Small intestine (tissue), 7 donors: ENCODE measurements at regions not wholly inside any gene's neighbourhood (a gene's known extent, or its start where the extent isn't known, plus 50 kb on each side); places are given as distances from the start of the nearest gene placed in this dataset.

Experiments
- DNase-seq, 2 donors: peaks; one replicate each; pipeline versions ENCODE4 v3.0.0 to v3.0.0-alpha.2; 2013
- FAIRE-seq: peaks from 2 replicates; lab custom pipeline; 2012; peaks lifted over from hg19 to GRCh38; lab: Jason Lieb, UNC
- H3K27ac ChIP-seq, 3 donors: one replicate each; pipeline ENCODE4 v1.5.1; 2013; ENCODE audit warnings: low read length in 2 of 3, mild to moderate bottlenecking in 2 of 3, control low read depth in 1 of 3, inconsistent platforms in 1 of 3, low read depth in 1 of 3, moderate library complexity in 1 of 3
- H3K27me3 ChIP-seq, 3 donors: one replicate each; pipeline ENCODE4 v1.6.1; 2013; ENCODE audit warnings: low read length in 3 of 3, inconsistent platforms in 1 of 3; ENCODE audit not compliant: control insufficient read depth in 3 of 3, insufficient read depth in 3 of 3
- H3K36me3 ChIP-seq, 3 donors: one replicate each; pipeline ENCODE4 v1.6.1; 2013; ENCODE audit warnings: low read length in 3 of 3, inconsistent platforms in 1 of 3, low read depth in 1 of 3, mild to moderate bottlenecking in 1 of 3, moderate library complexity in 1 of 3; ENCODE audit not compliant: control insufficient read depth in 3 of 3, insufficient read depth in 2 of 3
- H3K4me1 ChIP-seq, 3 donors: one replicate each; pipeline ENCODE4 v1.6.1; 2013; ENCODE audit warnings: low read length in 2 of 3, inconsistent platforms in 1 of 3, low read depth in 1 of 3, mild to moderate bottlenecking in 1 of 3, moderate library complexity in 1 of 3; ENCODE audit not compliant: control insufficient read depth in 3 of 3, insufficient read depth in 2 of 3
- H3K4me3 ChIP-seq, 3 donors: one replicate each; pipeline ENCODE4 v1.5.1; 2013; ENCODE audit warnings: low read length in 3 of 3, control low read depth in 1 of 3, inconsistent platforms in 1 of 3, low read depth in 1 of 3, mild to moderate bottlenecking in 1 of 3, moderate library complexity in 1 of 3
- H3K9me3 ChIP-seq, 2 donors: one replicate each; pipeline ENCODE4 v1.6.1; 2013; ENCODE audit warnings: low read depth in 1 of 2, low read length in 1 of 2; ENCODE audit not compliant: control insufficient read depth in 2 of 2, insufficient read depth in 1 of 2
- WGBS, 3 donors: extraction: QIAGEN DNeasy Blood & Tissue Kit; methylation state at CpG; one replicate each; pipeline ENCODE4 v1.1.7; 2013; 5-methylcytosine and 5-hydroxymethylcytosine counted together
- donor health status: healthy with polysubstance abuse.
- donor health status: control.
- donor health status: control.
- donor health status: Bipolar disorder and iron deficiency.
- donor health status: healthy.

DNA sequence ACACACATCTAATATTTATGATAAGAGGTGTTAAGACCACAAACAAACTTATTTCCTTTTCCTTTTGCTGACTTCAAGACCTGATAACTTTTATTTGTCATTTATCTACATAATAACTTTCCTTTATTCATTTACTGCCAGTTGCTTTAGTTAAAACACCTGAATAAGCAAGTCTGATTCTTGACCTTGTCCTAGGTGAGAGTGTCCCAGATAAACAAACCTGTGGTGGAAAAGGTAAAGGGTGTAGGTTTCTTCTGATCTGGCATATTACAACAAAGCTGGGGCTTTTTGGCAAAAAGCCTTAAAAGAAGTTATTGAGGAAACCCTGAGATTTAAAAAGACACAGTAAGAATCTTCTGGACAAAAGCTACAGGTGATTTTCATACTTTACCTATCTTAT, 191.5 kb downstream of the ZBBX start:
- no peak overlapping the region for H3K4me3 ChIP-seq
- DNase-seq: no peak
- FAIRE-seq: no peak
- H3K27ac ChIP-seq: no peak overlapping the region
- no peaks in the 10 kb centered on the region for H3K27me3 ChIP-seq
- H3K4me1 ChIP-seq: no peaks in the 10 kb centered on the region
- H3K36me3 ChIP-seq: no peaks in the 10 kb centered on the region
- peaks cover 0 to 5% of the 10 kb centered on the region in 2 donors for H3K9me3 ChIP-seq

DNA sequence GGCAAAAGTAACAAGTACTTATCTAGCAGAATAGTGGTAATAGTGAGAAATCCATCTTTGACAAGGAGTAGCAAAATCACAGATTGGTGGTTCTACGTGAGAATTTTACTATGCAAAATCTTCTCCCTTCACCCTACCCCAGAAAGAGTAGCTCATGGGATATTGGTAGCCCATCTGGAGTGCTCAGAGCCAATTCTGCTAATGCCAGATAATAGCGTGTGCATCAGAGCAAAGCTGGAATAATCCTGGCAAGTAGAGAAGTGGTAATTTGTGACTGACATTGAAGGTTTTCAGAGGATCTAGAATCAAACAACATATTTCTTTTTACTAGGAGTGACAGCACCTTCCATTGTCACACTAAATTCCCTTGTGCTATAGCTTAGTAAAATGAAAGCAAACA, 192.9 kb downstream of the ZBBX start:
- Histone ChIP-seq H3K27ac (no peak overlapping the region), H3K4me3 (no peak overlapping the region), H3K36me3 (no peaks in the 10 kb centered on the region), H3K27me3 (no peaks in the 10 kb centered on the region), H3K9me3 (no peaks in the 10 kb centered on the region), H3K4me1 (no peaks in the 10 kb centered on the region)
- FAIRE-seq (no peak), DNase-seq (no peak)
- 83 to 87% (median 84%) methylated on average over 2 of the region's 2 CpGs for WGBS, 3 donors

DNA sequence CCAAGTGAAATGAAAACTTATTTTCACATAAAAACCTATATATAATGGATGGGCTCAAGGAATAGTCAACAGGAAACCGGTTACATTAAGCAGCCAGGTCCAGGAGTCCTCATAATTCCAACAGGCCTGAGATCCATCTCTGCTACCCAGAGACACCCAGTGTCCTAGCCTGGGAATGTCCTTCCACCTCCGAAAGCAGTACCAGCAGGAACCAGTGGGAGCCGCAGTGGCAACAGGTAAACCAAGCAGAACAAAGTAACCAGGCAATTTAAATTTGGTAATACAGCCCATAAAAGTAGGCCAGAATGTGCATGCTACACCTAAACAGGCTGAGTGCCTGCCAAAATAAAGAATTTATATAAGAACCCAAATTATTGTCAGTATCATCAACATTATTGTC, 195.6 kb downstream of the ZBBX start:
- FAIRE-seq (no peak), DNase-seq (peak in 1 of 2 donors; percentile 2)
- no peaks in the 10 kb centered on the region for H3K36me3 ChIP-seq
- no peak overlapping the region for H3K4me3 ChIP-seq
- H3K27ac ChIP-seq: no peak overlapping the region
- WGBS, 3 donors: 74 to 86% (median 80%) methylated on average over 3 of the region's 3 CpGs
- H3K27me3 ChIP-seq: no peaks in the 10 kb centered on the region
- H3K9me3 ChIP-seq: no peaks in the 10 kb centered on the region
- no peaks in the 10 kb centered on the region for H3K4me1 ChIP-seq

DNA sequence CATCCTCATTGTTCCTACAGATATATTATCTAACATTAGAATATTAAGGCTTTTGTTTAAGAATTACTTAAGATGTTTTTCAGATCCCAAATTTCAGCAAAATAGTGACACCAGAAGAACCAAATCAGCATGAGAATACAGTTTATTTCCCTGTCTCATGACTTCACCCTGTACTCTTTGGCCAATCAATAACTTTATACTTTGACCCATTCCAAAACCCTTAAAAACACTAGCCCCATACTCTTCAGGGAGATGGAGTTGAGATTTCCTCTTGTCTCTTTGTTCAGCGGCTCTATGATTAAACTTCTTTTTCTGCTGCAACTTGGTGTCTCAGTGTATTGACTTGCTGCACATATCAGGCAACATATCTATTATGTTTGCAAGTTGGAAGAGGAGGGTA, 207.7 kb downstream of the ZBBX start:
- FAIRE-seq (no peak), DNase-seq (no peak)
- no peaks in the 10 kb centered on the region for H3K36me3 ChIP-seq
- H3K27ac ChIP-seq: no peak overlapping the region
- H3K9me3 ChIP-seq: peaks cover 0 to 6% of the 10 kb centered on the region in 2 donors
- no peaks in the 10 kb centered on the region for H3K4me1 ChIP-seq
- no peak overlapping the region for H3K4me3 ChIP-seq
- H3K27me3 ChIP-seq: no peaks in the 10 kb centered on the region
- 77 to 97% (median 89%) methylated on average over 1 of the region's 1 CpG for WGBS, 3 donors

DNA sequence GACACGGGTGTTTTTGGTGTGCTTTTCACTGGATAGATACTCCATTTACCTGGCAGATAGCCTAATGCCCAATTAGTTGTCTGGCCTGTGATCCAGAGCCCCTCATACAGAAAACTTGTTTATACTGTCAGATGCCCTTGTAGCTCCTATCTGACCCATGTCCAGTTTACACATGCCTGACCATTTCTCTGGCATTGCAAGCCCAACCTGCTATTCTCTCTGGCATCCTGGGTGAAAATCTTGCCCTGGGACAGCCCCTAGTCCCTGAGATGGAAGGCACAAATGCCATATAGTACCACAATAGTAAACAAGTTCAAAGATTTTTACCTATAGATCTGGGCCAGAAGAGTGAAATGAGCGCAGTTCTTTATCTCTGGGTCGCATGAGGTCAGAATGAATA, 212.6 kb downstream of the ZBBX start:
- Histone ChIP-seq H3K4me1 (no peaks in the 10 kb centered on the region), H3K36me3 (no peaks in the 10 kb centered on the region), H3K27ac (no peak overlapping the region), H3K4me3 (no peak overlapping the region), H3K9me3 (no peaks in the 10 kb centered on the region), H3K27me3 (no peaks in the 10 kb centered on the region)
- DNase-seq (no peak), FAIRE-seq (no peak)
- 72 to 87% (median 81%) methylated on average over 3 of the region's 3 CpGs for WGBS, 3 donors

DNA sequence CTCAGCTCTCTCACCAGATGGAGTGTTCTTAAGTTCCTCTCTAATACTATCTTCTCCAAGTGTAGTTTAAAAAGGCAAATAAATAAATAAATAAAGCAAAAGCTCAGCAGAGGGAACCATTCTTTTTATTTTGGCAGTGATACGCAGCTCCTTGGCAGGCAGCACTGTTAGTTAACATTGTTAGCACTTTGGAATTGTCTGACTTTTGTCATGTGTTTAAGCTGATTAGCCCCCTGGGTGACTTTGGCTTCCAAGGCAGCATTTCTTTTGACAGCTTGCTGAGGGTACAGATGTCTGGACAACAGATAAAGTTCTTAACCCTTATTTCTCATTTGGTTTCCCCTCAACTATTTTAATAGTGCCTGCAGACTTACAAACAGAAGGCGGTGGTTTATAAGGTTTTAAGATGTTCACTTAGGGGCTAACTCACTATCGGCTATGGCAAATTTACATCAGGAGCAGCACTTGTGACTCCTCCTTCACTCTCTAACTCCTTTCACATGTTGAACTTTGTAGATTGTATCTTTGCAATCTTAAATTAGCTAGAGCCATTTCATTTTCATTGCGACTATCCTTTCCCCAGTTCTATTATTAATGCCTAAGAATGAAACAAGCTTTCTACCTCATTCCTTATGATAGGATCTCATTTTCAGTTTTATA, 213.4 kb downstream of the ZBBX start:
- H3K27ac ChIP-seq: no peak overlapping the region
- no peaks in the 10 kb centered on the region for H3K4me1 ChIP-seq
- no peaks in the 10 kb centered on the region for H3K9me3 ChIP-seq
- no peaks in the 10 kb centered on the region for H3K36me3 ChIP-seq
- 66 to 86% (median 84%) methylated on average over 4 of the region's 4 CpGs for WGBS, 3 donors
- H3K27me3 ChIP-seq: no peaks in the 10 kb centered on the region
- no peak overlapping the region for H3K4me3 ChIP-seq
- DNase-seq: no peak
- FAIRE-seq: no peak

DNA sequence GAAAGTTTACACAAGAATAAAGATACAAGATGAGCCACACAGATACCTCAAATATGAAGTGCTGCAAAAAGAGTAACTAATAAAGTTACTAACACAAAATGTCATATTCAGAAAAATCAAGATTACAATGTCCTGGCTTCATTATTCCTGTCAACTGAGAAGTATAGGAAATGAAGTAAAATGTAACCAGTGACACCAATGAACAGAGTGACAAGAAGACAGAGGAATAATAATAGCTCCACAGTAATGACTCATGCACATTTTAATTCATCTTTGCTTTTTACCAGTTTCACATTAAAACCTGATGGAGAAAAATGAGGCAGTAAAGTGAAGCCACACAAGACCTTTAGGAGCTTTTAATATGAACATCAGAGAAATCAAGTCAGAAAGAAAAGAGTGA, 214.1 kb downstream of the ZBBX start:
- FAIRE-seq: no peak
- H3K27ac ChIP-seq: no peak overlapping the region
- no peak overlapping the region for H3K4me3 ChIP-seq
- H3K9me3 ChIP-seq: no peaks in the 10 kb centered on the region
- H3K4me1 ChIP-seq: no peaks in the 10 kb centered on the region
- no peaks in the 10 kb centered on the region for H3K27me3 ChIP-seq
- DNase-seq: no peak
- no peaks in the 10 kb centered on the region for H3K36me3 ChIP-seq

DNA sequence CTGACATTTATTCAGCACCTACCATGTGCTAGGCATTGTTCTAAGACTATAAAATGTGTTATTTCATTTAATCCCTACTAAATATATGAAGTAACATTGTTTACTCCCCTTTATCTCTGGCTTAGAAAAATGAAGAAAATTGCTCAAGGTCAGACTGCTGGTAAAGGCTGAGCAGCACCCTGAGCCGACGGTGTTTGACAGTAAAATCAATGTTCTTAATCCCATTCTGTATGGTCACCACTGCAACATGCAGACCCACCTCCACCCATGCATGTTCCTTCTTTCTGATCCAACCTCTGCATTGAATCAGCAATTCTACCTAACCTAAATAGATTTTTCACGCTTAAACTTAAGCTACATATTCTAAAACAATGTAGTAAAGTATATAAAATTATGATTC, 216.5 kb downstream of the ZBBX start:
- no peak overlapping the region for H3K4me3 ChIP-seq
- DNase-seq (no peak), FAIRE-seq (no peak)
- H3K9me3 ChIP-seq: no peaks in the 10 kb centered on the region
- no peaks in the 10 kb centered on the region for H3K4me1 ChIP-seq
- 65 to 83% (median 75%) methylated on average over 3 of the region's 3 CpGs for WGBS, 3 donors
- H3K27ac ChIP-seq: no peak overlapping the region
- no peaks in the 10 kb centered on the region for H3K36me3 ChIP-seq
- no peaks in the 10 kb centered on the region for H3K27me3 ChIP-seq

DNA sequence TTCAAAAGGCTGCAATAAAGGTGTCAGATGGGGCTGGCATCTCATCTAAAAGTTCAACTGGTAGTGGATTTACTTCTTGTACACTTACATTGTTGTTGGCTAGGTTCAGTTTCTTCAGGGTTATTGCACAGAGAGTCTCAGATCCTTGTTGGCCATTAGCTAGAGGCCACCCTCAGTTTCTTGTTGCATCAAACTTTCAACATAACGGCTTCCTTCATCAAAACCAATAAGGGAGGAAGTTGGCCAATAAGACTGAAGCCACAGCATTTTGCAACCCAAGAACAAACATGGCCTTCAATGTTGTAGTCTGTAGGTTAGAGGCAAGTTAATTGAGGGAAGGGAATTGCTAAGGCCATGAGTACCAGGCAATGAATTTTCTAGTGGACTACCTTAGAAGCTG, 218.0 kb downstream of the ZBBX start:
- Histone ChIP-seq H3K4me3 (no peak overlapping the region), H3K27ac (no peak overlapping the region), H3K36me3 (no peaks in the 10 kb centered on the region), H3K9me3 (no peaks in the 10 kb centered on the region), H3K27me3 (no peaks in the 10 kb centered on the region), H3K4me1 (no peaks in the 10 kb centered on the region)
- 59 to 85% (median 83%) methylated on average over 1 of the region's 1 CpG for WGBS, 3 donors
- DNase-seq (no peak), FAIRE-seq (no peak)
